Spleen (tissue), 7 donors: ENCODE measurements at regions not wholly inside any gene's neighbourhood (a gene's known extent, or its start where the extent isn't known, plus 50 kb on each side); places are given as distances from the start of the nearest gene placed in this dataset.

Source experiments
- CTCF ChIP-seq, 11 experiments: fragments of 200-600 bp in 7 of 11; fragments of 450-650 bp in 4 of 11; sonication (generic) in 4 of 11; IDR thresholded peaks in 8 of 11; conservative IDR thresholded peaks in 3 of 11; 1 replicate in 7 of 11; 2 replicates in 4 of 11; pipeline versions ENCODE4 v1.4.0 to v1.8.0; 2016 to 2021; ENCODE audit warnings: antibody characterized with exemption in 11 of 11, inconsistent platforms in 4 of 11, mild to moderate bottlenecking in 1 of 11
- POLR2A ChIP-seq, 3 donors: fragments of 450-650 bp; IDR thresholded peaks; one replicate each; pipeline ENCODE4 v1.5.1; 2017; ENCODE audit warnings: antibody characterized with exemption in 3 of 3, mild to moderate bottlenecking in 1 of 3
- POLR2AphosphoS5 ChIP-seq, 3 donors: sonication (generic); formaldehyde crosslinking; IDR thresholded peaks; one replicate each; pipeline ENCODE4 v1.5.1; 2017; ENCODE audit warnings: antibody characterized with exemption in 3 of 3
- donor health status: DM: no; HTN: no; CAD: no; lungs with moderate emphysema.
- donor health status: DM: no; HTN: no; CAD: no.
- donor health status: DM: no; HTN: no; CAD: no.

- no peak for TF ChIP-seq CTCF (IDR thresholded peaks at IDR 0.05 in 8 of 11, conservative IDR thresholded peaks at IDR 0.05 in 3 of 11)
- TF ChIP-seq POLR2AphosphoS5 (IDR thresholded peaks at IDR 0.05): no peak
- no peak for TF ChIP-seq POLR2A (IDR thresholded peaks at IDR 0.05)
Measured at GRCh38 chr1:181192316-181192715, 103.8 kb downstream of the IER5 start.
